H1 (cell line): ENCODE measurements at regions not wholly inside any gene's neighbourhood (a gene's known extent, or its start where the extent isn't known, plus 50 kb on each side); places are given as distances from the start of the nearest gene placed in this dataset.

ENCODE experiments used
- SP2 ChIP-seq: IDR thresholded peaks from 2 replicates; pipeline ENCODE4 v1.6.1; 2012; ENCODE audit warnings: mild to moderate bottlenecking, low read length, inconsistent platforms
- TF ChIP-seq, protein P1 (sequence below): fragments of 300-600 bp; sonication (generic); IDR thresholded peaks from 2 replicates; pipeline ENCODE4 v1.7.1; 2012; ENCODE audit warnings: low read length, moderate library complexity, mild to moderate bottlenecking, inconsistent platforms; ENCODE audit not compliant: insufficient replicate concordance

DNA sequence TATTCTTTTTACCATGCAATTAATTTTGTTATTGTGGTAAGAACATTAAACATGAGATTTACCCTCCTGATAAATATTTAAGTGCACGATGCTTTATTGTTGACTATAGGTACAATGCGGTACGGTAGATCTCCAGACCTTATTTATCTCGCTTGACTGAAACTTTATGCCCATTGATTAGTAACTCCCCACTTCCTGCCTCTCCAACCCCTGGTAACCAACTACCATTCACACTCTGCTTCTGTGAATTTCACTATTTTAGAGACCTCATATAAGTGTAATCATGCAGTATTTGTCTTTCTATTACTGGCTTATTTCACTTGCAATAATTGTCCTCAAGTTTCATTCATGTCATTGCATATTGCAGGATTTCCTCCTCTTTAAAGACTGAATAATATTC lies 195.7 kb upstream of the ID2 start (continued):
- no peak for TF ChIP-seq SP2
- TF ChIP-seq, protein P1, sequence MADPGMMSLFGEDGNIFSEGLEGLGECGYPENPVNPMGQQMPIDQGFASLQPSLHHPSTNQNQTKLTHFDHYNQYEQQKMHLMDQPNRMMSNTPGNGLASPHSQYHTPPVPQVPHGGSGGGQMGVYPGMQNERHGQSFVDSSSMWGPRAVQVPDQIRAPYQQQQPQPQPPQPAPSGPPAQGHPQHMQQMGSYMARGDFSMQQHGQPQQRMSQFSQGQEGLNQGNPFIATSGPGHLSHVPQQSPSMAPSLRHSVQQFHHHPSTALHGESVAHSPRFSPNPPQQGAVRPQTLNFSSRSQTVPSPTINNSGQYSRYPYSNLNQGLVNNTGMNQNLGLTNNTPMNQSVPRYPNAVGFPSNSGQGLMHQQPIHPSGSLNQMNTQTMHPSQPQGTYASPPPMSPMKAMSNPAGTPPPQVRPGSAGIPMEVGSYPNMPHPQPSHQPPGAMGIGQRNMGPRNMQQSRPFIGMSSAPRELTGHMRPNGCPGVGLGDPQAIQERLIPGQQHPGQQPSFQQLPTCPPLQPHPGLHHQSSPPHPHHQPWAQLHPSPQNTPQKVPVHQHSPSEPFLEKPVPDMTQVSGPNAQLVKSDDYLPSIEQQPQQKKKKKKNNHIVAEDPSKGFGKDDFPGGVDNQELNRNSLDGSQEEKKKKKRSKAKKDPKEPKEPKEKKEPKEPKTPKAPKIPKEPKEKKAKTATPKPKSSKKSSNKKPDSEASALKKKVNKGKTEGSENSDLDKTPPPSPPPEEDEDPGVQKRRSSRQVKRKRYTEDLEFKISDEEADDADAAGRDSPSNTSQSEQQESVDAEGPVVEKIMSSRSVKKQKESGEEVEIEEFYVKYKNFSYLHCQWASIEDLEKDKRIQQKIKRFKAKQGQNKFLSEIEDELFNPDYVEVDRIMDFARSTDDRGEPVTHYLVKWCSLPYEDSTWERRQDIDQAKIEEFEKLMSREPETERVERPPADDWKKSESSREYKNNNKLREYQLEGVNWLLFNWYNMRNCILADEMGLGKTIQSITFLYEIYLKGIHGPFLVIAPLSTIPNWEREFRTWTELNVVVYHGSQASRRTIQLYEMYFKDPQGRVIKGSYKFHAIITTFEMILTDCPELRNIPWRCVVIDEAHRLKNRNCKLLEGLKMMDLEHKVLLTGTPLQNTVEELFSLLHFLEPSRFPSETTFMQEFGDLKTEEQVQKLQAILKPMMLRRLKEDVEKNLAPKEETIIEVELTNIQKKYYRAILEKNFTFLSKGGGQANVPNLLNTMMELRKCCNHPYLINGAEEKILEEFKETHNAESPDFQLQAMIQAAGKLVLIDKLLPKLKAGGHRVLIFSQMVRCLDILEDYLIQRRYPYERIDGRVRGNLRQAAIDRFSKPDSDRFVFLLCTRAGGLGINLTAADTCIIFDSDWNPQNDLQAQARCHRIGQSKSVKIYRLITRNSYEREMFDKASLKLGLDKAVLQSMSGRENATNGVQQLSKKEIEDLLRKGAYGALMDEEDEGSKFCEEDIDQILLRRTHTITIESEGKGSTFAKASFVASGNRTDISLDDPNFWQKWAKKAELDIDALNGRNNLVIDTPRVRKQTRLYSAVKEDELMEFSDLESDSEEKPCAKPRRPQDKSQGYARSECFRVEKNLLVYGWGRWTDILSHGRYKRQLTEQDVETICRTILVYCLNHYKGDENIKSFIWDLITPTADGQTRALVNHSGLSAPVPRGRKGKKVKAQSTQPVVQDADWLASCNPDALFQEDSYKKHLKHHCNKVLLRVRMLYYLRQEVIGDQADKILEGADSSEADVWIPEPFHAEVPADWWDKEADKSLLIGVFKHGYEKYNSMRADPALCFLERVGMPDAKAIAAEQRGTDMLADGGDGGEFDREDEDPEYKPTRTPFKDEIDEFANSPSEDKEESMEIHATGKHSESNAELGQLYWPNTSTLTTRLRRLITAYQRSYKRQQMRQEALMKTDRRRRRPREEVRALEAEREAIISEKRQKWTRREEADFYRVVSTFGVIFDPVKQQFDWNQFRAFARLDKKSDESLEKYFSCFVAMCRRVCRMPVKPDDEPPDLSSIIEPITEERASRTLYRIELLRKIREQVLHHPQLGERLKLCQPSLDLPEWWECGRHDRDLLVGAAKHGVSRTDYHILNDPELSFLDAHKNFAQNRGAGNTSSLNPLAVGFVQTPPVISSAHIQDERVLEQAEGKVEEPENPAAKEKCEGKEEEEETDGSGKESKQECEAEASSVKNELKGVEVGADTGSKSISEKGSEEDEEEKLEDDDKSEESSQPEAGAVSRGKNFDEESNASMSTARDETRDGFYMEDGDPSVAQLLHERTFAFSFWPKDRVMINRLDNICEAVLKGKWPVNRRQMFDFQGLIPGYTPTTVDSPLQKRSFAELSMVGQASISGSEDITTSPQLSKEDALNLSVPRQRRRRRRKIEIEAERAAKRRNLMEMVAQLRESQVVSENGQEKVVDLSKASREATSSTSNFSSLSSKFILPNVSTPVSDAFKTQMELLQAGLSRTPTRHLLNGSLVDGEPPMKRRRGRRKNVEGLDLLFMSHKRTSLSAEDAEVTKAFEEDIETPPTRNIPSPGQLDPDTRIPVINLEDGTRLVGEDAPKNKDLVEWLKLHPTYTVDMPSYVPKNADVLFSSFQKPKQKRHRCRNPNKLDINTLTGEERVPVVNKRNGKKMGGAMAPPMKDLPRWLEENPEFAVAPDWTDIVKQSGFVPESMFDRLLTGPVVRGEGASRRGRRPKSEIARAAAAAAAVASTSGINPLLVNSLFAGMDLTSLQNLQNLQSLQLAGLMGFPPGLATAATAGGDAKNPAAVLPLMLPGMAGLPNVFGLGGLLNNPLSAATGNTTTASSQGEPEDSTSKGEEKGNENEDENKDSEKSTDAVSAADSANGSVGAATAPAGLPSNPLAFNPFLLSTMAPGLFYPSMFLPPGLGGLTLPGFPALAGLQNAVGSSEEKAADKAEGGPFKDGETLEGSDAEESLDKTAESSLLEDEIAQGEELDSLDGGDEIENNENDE, result no peak
